Esophagus squamous epithelium (tissue), 5 donors: ENCODE measurements at regions not wholly inside any gene's neighbourhood (a gene's known extent, or its start where the extent isn't known, plus 50 kb on each side); places are given as distances from the start of the nearest gene placed in this dataset.

Experiments
- DNase-seq: peaks from one replicate; lab custom pipeline; 2025; lab: John Stamatoyannopoulos, UW
- H3K27ac ChIP-seq, 4 donors: fragments of 200-600 bp; sonication (generic); one replicate each; pipeline ENCODE4 v1.5.1; 2016 to 2019; ENCODE audit warnings: mild to moderate bottlenecking in 1 of 4
- H3K27me3 ChIP-seq, 4 donors: fragments of 200-600 bp; sonication (generic); 1 replicate in 3 of 4; 2 replicates in 1 of 4; pipeline versions ENCODE4 v1.5.1 to v1.6.0; 2017 to 2021; ENCODE audit warnings: antibody characterized with exemption in 1 of 4
- H3K36me3 ChIP-seq, 3 donors: fragments of 200-600 bp; sonication (generic); one replicate each; pipeline ENCODE4 v1.5.1; 2016 to 2019
- H3K4me1 ChIP-seq, 3 donors: fragments of 200-600 bp; sonication (generic); one replicate each; pipeline ENCODE4 v1.5.1; 2017 to 2019
- H3K4me3 ChIP-seq, 4 donors: fragments of 200-600 bp; sonication (generic); 1 replicate in 3 of 4; 2 replicates in 1 of 4; pipeline ENCODE4 v1.5.1; 2016 to 2019; ENCODE audit warnings: mild to moderate bottlenecking in 2 of 4, moderate library complexity in 1 of 4
- H3K9me3 ChIP-seq, 3 donors: fragments of 200-600 bp; sonication (generic); one replicate each; pipeline ENCODE4 v1.5.1; 2016 to 2019
- CTCF ChIP-seq, 6 experiments: fragments of 450-650 bp in 4 of 6; fragments of 200-600 bp in 2 of 6; sonication (generic) in 2 of 6; IDR thresholded peaks; one replicate each; pipeline ENCODE4 v1.5.1; 2016 to 2019; ENCODE audit warnings: antibody characterized with exemption in 6 of 6, mild to moderate bottlenecking in 4 of 6, moderate library complexity in 4 of 6
- POLR2A ChIP-seq, 4 donors: fragments of 450-650 bp; IDR thresholded peaks; one replicate each; pipeline ENCODE4 v1.6.1; 2017; ENCODE audit warnings: antibody characterized with exemption in 4 of 4, mild to moderate bottlenecking in 4 of 4, moderate library complexity in 3 of 4
- WGBS, 2 donors: methylation state at CpG; one replicate each; pipeline ENCODE4 v1.1.5; 2018; 5-methylcytosine and 5-hydroxymethylcytosine counted together
- intact Hi-C: fragments of 100-400 bp; cut with DNase I; formaldehyde crosslinking; loops from one replicate; pipeline ENCODE4 v1.15.0; 2022
- donor health status: DM: yes; HTN: yes; CAD: no.

GRCh38 chr2:210792000-210792399 is 235.6 kb downstream of the CPS1 start:
- intact Hi-C loops = no loop called here
- Histone ChIP-seq H3K27me3 (no peaks in the 10 kb centered on the region), H3K4me1 (no peaks in the 10 kb centered on the region), H3K9me3 (no peaks in the 10 kb centered on the region), H3K27ac (no peak overlapping the region), H3K36me3 (no peaks in the 10 kb centered on the region), H3K4me3 (no peak overlapping the region)
- TF ChIP-seq POLR2A (IDR thresholded peaks at IDR 0.05) (no peak), CTCF (IDR thresholded peaks at IDR 0.05) (no peak)
- DNase-seq = no peak
- WGBS, 2 donors = 53 to 68% methylated on average over 3 of the region's 3 CpGs

GRCh38 chr2:210795506-210795905 is 239.1 kb downstream of the CPS1 start:
- H3K4me1 ChIP-seq = no peaks in the 10 kb centered on the region
- DNase-seq = no peak
- intact Hi-C loops = no loop called here
- no peak overlapping the region for H3K4me3 ChIP-seq
- H3K27me3 ChIP-seq = no peaks in the 10 kb centered on the region
- TF ChIP-seq POLR2A (IDR thresholded peaks at IDR 0.05) (no peak), CTCF (IDR thresholded peaks at IDR 0.05) (no peak)
- H3K27ac ChIP-seq = no peak overlapping the region
- WGBS, 2 donors = 86 to 97% methylated on average over 4 of the region's 4 CpGs
- H3K36me3 ChIP-seq = no peaks in the 10 kb centered on the region
- no peaks in the 10 kb centered on the region for H3K9me3 ChIP-seq

GRCh38 chr2:210798180-210798579 is 241.8 kb downstream of the CPS1 start:
- no peaks in the 10 kb centered on the region for H3K4me1 ChIP-seq
- intact Hi-C loops = no loop called here
- H3K27ac ChIP-seq = no peak overlapping the region
- TF ChIP-seq POLR2A (IDR thresholded peaks at IDR 0.05) (no peak), CTCF (IDR thresholded peaks at IDR 0.05) (no peak)
- H3K27me3 ChIP-seq = no peaks in the 10 kb centered on the region
- H3K4me3 ChIP-seq = no peak overlapping the region
- 23 to 27% methylated on average over 1 of the region's 1 CpG for WGBS, 2 donors
- H3K36me3 ChIP-seq = no peaks in the 10 kb centered on the region
- H3K9me3 ChIP-seq = no peaks in the 10 kb centered on the region
- DNase-seq = no peak

- DNase-seq = no peak
- Histone ChIP-seq H3K4me1 (no peaks in the 10 kb centered on the region), H3K4me3 (no peak overlapping the region), H3K27me3 (no peaks in the 10 kb centered on the region), H3K9me3 (no peaks in the 10 kb centered on the region), H3K27ac (no peak overlapping the region), H3K36me3 (no peaks in the 10 kb centered on the region)
- TF ChIP-seq POLR2A (IDR thresholded peaks at IDR 0.05) (no peak), CTCF (IDR thresholded peaks at IDR 0.05) (no peak)
- intact Hi-C loops = no loop called here
- 81 to 100% methylated on average over 1 of the region's 1 CpG for WGBS, 2 donors
Measured at GRCh38 chr2:210814251-210815025, 258.0 kb downstream of the CPS1 start.

GRCh38 chr2:210816769-210817168 is 260.4 kb downstream of the CPS1 start:
- TF ChIP-seq POLR2A (IDR thresholded peaks at IDR 0.05) (no peak), CTCF (IDR thresholded peaks at IDR 0.05) (no peak)
- intact Hi-C loops = no loop called here
- WGBS, 2 donors = 70 to 71% methylated on average over 2 of the region's 2 CpGs

More at GRCh38 chr2:210816769-210817168, 260.4 kb downstream of the CPS1 start:
- Histone ChIP-seq H3K4me1 (no peaks in the 10 kb centered on the region), H3K9me3 (no peaks in the 10 kb centered on the region), H3K4me3 (no peak overlapping the region), H3K27me3 (no peaks in the 10 kb centered on the region), H3K36me3 (no peaks in the 10 kb centered on the region), H3K27ac (no peak overlapping the region)
- no peak for DNase-seq
